ENCODE measurements at regions not wholly inside any gene's neighbourhood (a gene's known extent, or its start where the extent isn't known, plus 50 kb on each side); places are given as distances from the start of the nearest gene placed in this dataset.
A peak's percentile ranks its signal among the peaks of the same experiment; 100 is the strongest.

- no peak overlapping the region for H3K4me3 Mint-ChIP-seq (ENCODE audit: unreplicated experiment)
- H3K4me3 ChIP-seq (ENCODE audit: low read depth, low read length): no peak overlapping the region
- intact Hi-C loops (cut with micrococcal nuclease; ENCODE audit: unreplicated experiment): no loop called here
- TF ChIP-seq CTCF (IDR thresholded peaks at IDR 0.05; ENCODE audit: insufficient read depth in 1 of 2, low read depth in 1 of 2, low read length in 1 of 2, severe bottlenecking in 1 of 2, unreplicated experiment in 1 of 2): no peak
- no peaks in the 10 kb centered on the region for H3K4me1 Mint-ChIP-seq (ENCODE audit: low read depth, unreplicated experiment)
- peaks cover 10% of the 10 kb centered on the region for H3K4me1 ChIP-seq
- no peaks in the 10 kb centered on the region for H3K36me3 Mint-ChIP-seq (ENCODE audit: insufficient read depth, unreplicated experiment)
- no peaks in the 10 kb centered on the region for H3K9me3 Mint-ChIP-seq (ENCODE audit: unreplicated experiment)
- ChIA-PET POLR2A (no interaction called here), CTCF (no interaction called here)
- no TSS peak for BruUV-seq (replicated peaks)
- no peak overlapping the region for H3K27ac Mint-ChIP-seq (ENCODE audit: unreplicated experiment)
- H3K9me3 ChIP-seq: no peaks in the 10 kb centered on the region
- DNase-seq: no peak
- H3K36me3 ChIP-seq (ENCODE audit: control insufficient read depth, insufficient read depth, low read length): no peaks in the 10 kb centered on the region; the same call in 1 of the 2 replicates
- H3K27me3 ChIP-seq (replicated peaks; ENCODE audit: control insufficient read depth, insufficient read depth, low read length): no peaks in the 10 kb centered on the region
- no peaks in the 10 kb centered on the region for H3K27me3 Mint-ChIP-seq (ENCODE audit: insufficient read depth, unreplicated experiment)
Observed at GRCh38 chr12:19890024-19890423, 450.7 kb downstream of the AEBP2 start.

- H3K27me3 ChIP-seq (replicated peaks; ENCODE audit: control insufficient read depth, insufficient read depth, low read length): no peaks in the 10 kb centered on the region
- no peak for TF ChIP-seq CTCF (IDR thresholded peaks at IDR 0.05; ENCODE audit: insufficient read depth in 1 of 2, low read depth in 1 of 2, low read length in 1 of 2, severe bottlenecking in 1 of 2, unreplicated experiment in 1 of 2)
- no peaks in the 10 kb centered on the region for H3K4me1 ChIP-seq
- ChIA-PET POLR2A (no interaction called here), CTCF (no interaction called here)
- no peak overlapping the region for H3K4me3 ChIP-seq (ENCODE audit: low read depth, low read length)
- Mint-ChIP-seq H3K4me3 (ENCODE audit: unreplicated experiment) (no peak overlapping the region), H3K27ac (ENCODE audit: unreplicated experiment) (no peak overlapping the region), H3K9me3 (ENCODE audit: unreplicated experiment) (no peaks in the 10 kb centered on the region), H3K36me3 (ENCODE audit: insufficient read depth, unreplicated experiment) (no peaks in the 10 kb centered on the region), H3K27me3 (ENCODE audit: insufficient read depth, unreplicated experiment) (no peaks in the 10 kb centered on the region), H3K4me1 (ENCODE audit: low read depth, unreplicated experiment) (no peaks in the 10 kb centered on the region)
- no TSS peak for BruUV-seq (replicated peaks)
- no peaks in the 10 kb centered on the region; the same call in 1 of the 2 replicates for H3K36me3 ChIP-seq (ENCODE audit: control insufficient read depth, insufficient read depth, low read length)
- DNase-seq: no peak
- H3K9me3 ChIP-seq: no peaks in the 10 kb centered on the region
- intact Hi-C loops (cut with micrococcal nuclease; ENCODE audit: unreplicated experiment): no loop called here
Observed at GRCh38 chr12:19891936-19892591, 452.8 kb downstream of the AEBP2 start.

GRCh38 chr12:19893514-19893913, 454.2 kb downstream of the AEBP2 start:
- Mint-ChIP-seq H3K27ac (ENCODE audit: unreplicated experiment) (no peak overlapping the region), H3K27me3 (ENCODE audit: insufficient read depth, unreplicated experiment) (no peaks in the 10 kb centered on the region), H3K9me3 (ENCODE audit: unreplicated experiment) (no peaks in the 10 kb centered on the region), H3K4me3 (ENCODE audit: unreplicated experiment) (no peak overlapping the region), H3K36me3 (ENCODE audit: insufficient read depth, unreplicated experiment) (no peaks in the 10 kb centered on the region), H3K4me1 (ENCODE audit: low read depth, unreplicated experiment) (no peaks in the 10 kb centered on the region)
- ChIA-PET POLR2A (no interaction called here), CTCF (interaction anchor here (1.0 to 1.2 kb wide), 2 partner anchors 115 to 136 kb away, joined by 3 to 5 read pairs; no protein-coding TSS in a partner anchor)
- no peaks in the 10 kb centered on the region for H3K27me3 ChIP-seq (replicated peaks; ENCODE audit: control insufficient read depth, insufficient read depth, low read length)
- peak; percentile 21 to 31 for TF ChIP-seq CTCF (IDR thresholded peaks at IDR 0.05; ENCODE audit: insufficient read depth in 1 of 2, low read depth in 1 of 2, low read length in 1 of 2, severe bottlenecking in 1 of 2, unreplicated experiment in 1 of 2)
- no TSS peak for BruUV-seq (replicated peaks)
- no peaks in the 10 kb centered on the region for H3K9me3 ChIP-seq
- H3K4me1 ChIP-seq: no peaks in the 10 kb centered on the region
- DNase-seq: peak in 1 of 2 experiments; percentile 17
- no peak overlapping the region for H3K4me3 ChIP-seq (ENCODE audit: low read depth, low read length)
- no peaks in the 10 kb centered on the region for H3K36me3 ChIP-seq (ENCODE audit: control insufficient read depth, insufficient read depth, low read length)
- intact Hi-C loops (cut with micrococcal nuclease; ENCODE audit: unreplicated experiment): loop anchor here (1.0 kb wide), 2 partner anchors 136 to 154 kb away; no protein-coding TSS in a partner anchor
